GM23338 (cell line): ENCODE measurements at regions not wholly inside any gene's neighbourhood (a gene's known extent, or its start where the extent isn't known, plus 50 kb on each side); places are given as distances from the start of the nearest gene placed in this dataset.

Source experiments
- ATAC-seq: fragments of 200-7000 bp; cut with Tn5 transposase; 3 replicates; pipeline ENCODE4 v1.9.1; 2020
- DNase-seq: peaks from one replicate; pipeline ENCODE4 v3.0.0-alpha.2; 2015; ENCODE audit warnings: low spot score
- H2AFZ ChIP-seq: fragments of 200-600 bp; sonication (generic); 2 replicates; pipeline ENCODE4 v1.8.0; 2016; ENCODE audit warnings: antibody characterized with exemption, mild to moderate bottlenecking, moderate library complexity
- H3F3A ChIP-seq: fragments of 200-600 bp; sonication (generic); replicated peaks from 2 replicates; pipeline ENCODE4 v1.8.0; 2017; ENCODE audit warnings: antibody characterized with exemption, mixed run types, low read depth
- H3K27ac ChIP-seq: fragments of 200-600 bp; sonication (generic); 2 replicates; pipeline ENCODE4 v1.6.1; 2016; ENCODE audit warnings: low read depth
- H3K27me3 ChIP-seq: fragments of 200-600 bp; sonication (generic); 2 replicates; pipeline ENCODE4 v1.8.0; 2016; ENCODE audit warnings: mild to moderate bottlenecking, mixed run types, moderate library complexity; ENCODE audit not compliant: insufficient read depth
- H3K36me3 ChIP-seq: fragments of 200-600 bp; sonication (generic); 2 replicates; pipeline ENCODE4 v1.8.0; 2016; ENCODE audit warnings: mild to moderate bottlenecking; ENCODE audit not compliant: insufficient read depth
- H3K4me1 ChIP-seq: fragments of 200-600 bp; sonication (generic); 2 replicates; pipeline ENCODE4 v1.8.0; 2016; ENCODE audit warnings: mild to moderate bottlenecking, moderate library complexity; ENCODE audit not compliant: insufficient read depth
- H3K4me2 ChIP-seq: fragments of 200-600 bp; sonication (generic); 2 replicates; pipeline ENCODE4 v1.7.1; 2017; ENCODE audit warnings: mixed run types
- H3K4me3 ChIP-seq: fragments of 200-600 bp; sonication (generic); 2 replicates; pipeline ENCODE4 v1.6.1; 2016; ENCODE audit warnings: mixed run types
- H3K79me2 ChIP-seq: fragments of 200-600 bp; sonication (generic); replicated peaks from 2 replicates; pipeline ENCODE4 v1.8.0; 2017; ENCODE audit warnings: mild to moderate bottlenecking; ENCODE audit not compliant: insufficient read depth
- H3K9me2 ChIP-seq: fragments of 200-600 bp; sonication (generic); 2 replicates; pipeline ENCODE4 v1.8.0; 2017; ENCODE audit not compliant: insufficient read depth
- H4K20me1 ChIP-seq: fragments of 200-600 bp; sonication (generic); replicated peaks from 2 replicates; pipeline ENCODE4 v1.8.0; 2017; ENCODE audit warnings: mild to moderate bottlenecking; ENCODE audit not compliant: insufficient read depth
- H3K27ac Mint-ChIP-seq: 2 replicates; pipeline ENCODE4 v1.8.0; 2020; ENCODE audit warnings: inconsistent platforms, mild to moderate bottlenecking, moderate library complexity, mixed read lengths
- H3K27me3 Mint-ChIP-seq: 3 replicates; pipeline ENCODE4 v1.8.0; 2022; ENCODE audit warnings: low read depth, mild to moderate bottlenecking, moderate library complexity, mixed read lengths, inconsistent platforms; ENCODE audit not compliant: insufficient read depth, poor library complexity
- H3K36me3 Mint-ChIP-seq: 3 replicates; pipeline ENCODE4 v1.8.0; 2021; ENCODE audit warnings: low read depth, mild to moderate bottlenecking, inconsistent platforms, moderate library complexity, mixed read lengths
- H3K4me1 Mint-ChIP-seq: 3 replicates; pipeline ENCODE4 v1.8.0; 2020; ENCODE audit warnings: mild to moderate bottlenecking, inconsistent platforms, mixed read lengths
- H3K4me3 Mint-ChIP-seq: 3 replicates; pipeline ENCODE4 v1.8.0; 2021; ENCODE audit warnings: moderate library complexity, mild to moderate bottlenecking, inconsistent platforms, mixed read lengths
- H3K9me3 Mint-ChIP-seq: 3 replicates; pipeline ENCODE4 v1.8.0; 2020; ENCODE audit warnings: moderate library complexity, mild to moderate bottlenecking, inconsistent platforms, mixed read lengths
- CTCF ChIP-seq, 2 experiments: fragments of 200-600 bp in 1 of 2; sonication (generic) in 1 of 2; conservative IDR thresholded peaks; 2 replicates each; pipeline versions ENCODE4 v1.5.1 to v1.6.1; 2016 to 2017; ENCODE audit warnings: antibody characterized with exemption in 2 of 2, low read depth in 2 of 2, mild to moderate bottlenecking in 2 of 2, moderate library complexity in 1 of 2
- ETS1 ChIP-seq: IDR thresholded peaks from 2 replicates; pipeline ENCODE4 v1.6.1; 2016; ENCODE audit warnings: antibody characterized with exemption
- EZH2phosphoT487 ChIP-seq: fragments of 200-600 bp; sonication (generic); IDR thresholded peaks from one replicate; pipeline ENCODE4 v1.8.1; 2018; ENCODE audit warnings: antibody characterized with exemption; ENCODE audit not compliant: unreplicated experiment
- JUNB ChIP-seq: IDR thresholded peaks from one replicate; pipeline ENCODE4 v1.6.1; 2016; ENCODE audit warnings: antibody characterized with exemption; ENCODE audit not compliant: unreplicated experiment
- POLR2AphosphoS5 ChIP-seq: IDR thresholded peaks from 2 replicates; pipeline ENCODE4 v1.6.1; 2016; ENCODE audit warnings: antibody characterized with exemption, low read depth
- REST ChIP-seq: IDR thresholded peaks from one replicate; pipeline ENCODE4 v1.6.1; 2018; ENCODE audit warnings: antibody characterized with exemption; ENCODE audit not compliant: unreplicated experiment
- STAT1 ChIP-seq: IDR thresholded peaks from one replicate; pipeline ENCODE4 v1.6.1; 2016; ENCODE audit warnings: antibody characterized with exemption; ENCODE audit not compliant: unreplicated experiment
- ZNF114 ChIP-seq: fragments of 250-450 bp; sonication (Bioruptor Pico); IDR thresholded peaks from 2 replicates; pipeline ENCODE4 v1.5.0; 2020; ENCODE audit warnings: mild to moderate bottlenecking, moderate library complexity
- ZNF331 ChIP-seq: fragments of 250-450 bp; sonication (Bioruptor Pico); IDR thresholded peaks from 2 replicates; pipeline ENCODE4 v1.5.0; 2020; ENCODE audit warnings: low read depth, mild to moderate bottlenecking, moderate library complexity
- ZNF462 ChIP-seq: fragments of 250-450 bp; sonication (Bioruptor Pico); IDR thresholded peaks from 2 replicates; pipeline ENCODE4 v1.5.0; 2020; ENCODE audit warnings: mild to moderate bottlenecking, moderate library complexity

GRCh38 chr6:134686071-134686470 lies 263.8 kb downstream of the ALDH8A1 start (continued):
- no peak for TF ChIP-seq CTCF (conservative IDR thresholded peaks at IDR 0.05; ENCODE audit: low read depth in 2 of 2)
- TF ChIP-seq ZNF331 (CRISPR knock-in tag), result no peak

GRCh38 chr6:134684423-134684795 lies 265.5 kb downstream of the ALDH8A1 start:
- peaks cover 1% of the 10 kb centered on the region for H3K27me3 Mint-ChIP-seq
- DNase-seq, result no peak
- Histone ChIP-seq H3K4me3 (no peak overlapping the region), H3K27ac (no peak overlapping the region), H4K20me1 (no peaks in the 10 kb centered on the region), H3K9me2 (no peaks in the 10 kb centered on the region), H3K4me1 (no peaks in the 10 kb centered on the region), H3K27me3 (no peaks in the 10 kb centered on the region), H2AFZ (no peak overlapping the region), H3K36me3 (no peaks in the 10 kb centered on the region), H3K4me2 (no peak overlapping the region), H3K79me2 (no peaks in the 10 kb centered on the region), H3F3A (no peaks in the 10 kb centered on the region)
- H3K4me3 Mint-ChIP-seq, result no peak overlapping the region
- no peaks in the 10 kb centered on the region for H3K4me1 Mint-ChIP-seq
- H3K36me3 Mint-ChIP-seq, result no peaks in the 10 kb centered on the region; the same call in 2 of the 3 replicates
- ATAC-seq, result no peak
- no peak overlapping the region for H3K27ac Mint-ChIP-seq
- H3K9me3 Mint-ChIP-seq, result no peaks in the 10 kb centered on the region; the same call in 2 of the 3 replicates
- no peak for TF ChIP-seq POLR2AphosphoS5
- TF ChIP-seq EZH2phosphoT487, result no peak
- TF ChIP-seq ZNF331 (CRISPR knock-in tag), result no peak
- TF ChIP-seq CTCF (conservative IDR thresholded peaks at IDR 0.05; ENCODE audit: low read depth in 2 of 2), result no peak
- TF ChIP-seq ZNF114 (CRISPR knock-in tag), result no peak
- no peak for TF ChIP-seq JUNB
- no peak for TF ChIP-seq ETS1
- TF ChIP-seq STAT1, result no peak
- no peak for TF ChIP-seq ZNF462
- TF ChIP-seq REST, result no peak
